ENCODE measurements at regions not wholly inside any gene's neighbourhood (a gene's known extent, or its start where the extent isn't known, plus 50 kb on each side); places are given as distances from the start of the nearest gene placed in this dataset.

DNA sequence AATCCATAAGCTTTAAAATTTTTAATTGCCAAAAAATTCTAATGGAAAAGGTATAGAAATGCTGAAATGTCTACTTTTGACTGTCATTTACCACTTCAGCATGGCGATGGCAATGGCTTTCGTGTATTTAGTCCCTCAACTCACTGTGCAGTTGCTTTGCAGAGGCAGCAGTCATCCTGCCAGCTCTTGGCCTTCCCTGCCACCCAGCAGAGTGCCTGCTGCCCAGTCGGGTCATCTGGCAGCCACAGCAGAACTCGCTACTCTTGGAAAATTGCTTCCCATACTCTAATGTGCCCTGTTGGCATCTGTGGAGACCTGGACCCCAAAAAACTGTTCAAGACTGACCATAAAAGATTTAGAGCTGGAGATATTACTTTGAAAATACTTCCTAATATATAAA lies 383.2 kb downstream of the UQCRFS1 start:
- no peaks in the 10 kb centered on the region for H3K4me1 ChIP-seq (ENCODE audit: insufficient read depth)
- no peak overlapping the region for H3K4me3 ChIP-seq
- intact Hi-C loops (cut with DNase I), result no loop called here
- DNase-seq, result no peak
- TF ChIP-seq EP300 (IDR thresholded peaks at IDR 0.05) (no peak), CTCF (IDR thresholded peaks at IDR 0.05) (no peak), POLR2A (IDR thresholded peaks at IDR 0.05) (no peak)
- WGBS, 3 donors, result 52 to 65% (median 57%) methylated on average over 4 of the region's 4 CpGs
- H3K9me3 ChIP-seq, result no peaks in the 10 kb centered on the region
- H3K27me3 ChIP-seq, result no peaks in the 10 kb centered on the region
- no peak overlapping the region for H3K27ac ChIP-seq
- H3K36me3 ChIP-seq, result no peaks in the 10 kb centered on the region

- Histone ChIP-seq H3K4me1 (ENCODE audit: insufficient read depth) (no peaks in the 10 kb centered on the region), H3K27me3 (no peaks in the 10 kb centered on the region), H3K9me3 (no peaks in the 10 kb centered on the region), H3K4me3 (no peak overlapping the region), H3K27ac (no peak overlapping the region), H3K36me3 (no peaks in the 10 kb centered on the region)
- intact Hi-C loops (cut with DNase I), result no loop called here
- TF ChIP-seq EP300 (IDR thresholded peaks at IDR 0.05) (no peak), POLR2A (IDR thresholded peaks at IDR 0.05) (no peak), CTCF (IDR thresholded peaks at IDR 0.05) (no peak)
- WGBS, 3 donors, result 49 to 71% (median 57%) methylated on average over 1 of the region's 1 CpG
- no peak for DNase-seq
Observed at GRCh38 chr19:28829359-28829758, 383.6 kb downstream of the UQCRFS1 start.

GRCh38 chr19:28828276-28828870 lies 384.6 kb downstream of the UQCRFS1 start:
- no peak for DNase-seq
- TF ChIP-seq CTCF (IDR thresholded peaks at IDR 0.05), result no peak
- no peak for TF ChIP-seq EP300 (IDR thresholded peaks at IDR 0.05)
- no peak for TF ChIP-seq POLR2A (IDR thresholded peaks at IDR 0.05)
- no peaks in the 10 kb centered on the region for H3K27me3 ChIP-seq
- H3K4me3 ChIP-seq, result no peak overlapping the region
- H3K27ac ChIP-seq, result no peak overlapping the region
- 63 to 75% (median 70%) methylated on average over 10 of the region's 10 CpGs for WGBS, 3 donors
- no peaks in the 10 kb centered on the region for H3K36me3 ChIP-seq
- H3K9me3 ChIP-seq, result no peaks in the 10 kb centered on the region
- H3K4me1 ChIP-seq (ENCODE audit: insufficient read depth), result no peaks in the 10 kb centered on the region
- intact Hi-C loops (cut with DNase I), result no loop called here

DNA sequence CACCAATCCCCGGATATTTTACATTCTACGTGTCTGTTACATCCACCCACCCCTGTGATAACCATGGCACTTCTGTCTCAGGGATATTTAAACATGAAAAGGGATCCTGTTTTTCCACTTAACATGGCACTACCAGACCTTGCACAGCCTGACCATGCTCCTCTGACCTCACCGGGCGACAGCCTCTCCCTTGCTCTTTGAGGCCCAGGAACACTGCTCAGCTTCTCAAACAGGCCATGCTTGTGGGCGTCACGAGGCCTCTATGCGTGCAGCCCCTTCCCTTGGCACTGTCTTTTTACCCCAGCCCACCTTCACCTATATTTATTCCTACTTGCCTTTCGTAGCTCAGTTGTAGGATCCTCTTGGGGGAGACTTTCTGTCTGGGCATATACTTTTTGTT lies 385.6 kb downstream of the UQCRFS1 start:
- no peaks in the 10 kb centered on the region for H3K4me1 ChIP-seq (ENCODE audit: insufficient read depth)
- WGBS, 3 donors, result 82 to 85% (median 85%) methylated on average over 8 of the region's 8 CpGs
- no peaks in the 10 kb centered on the region for H3K27me3 ChIP-seq
- DNase-seq, result no peak
- no peaks in the 10 kb centered on the region for H3K9me3 ChIP-seq
- no peaks in the 10 kb centered on the region for H3K36me3 ChIP-seq
- no peak overlapping the region for H3K27ac ChIP-seq
- TF ChIP-seq EP300 (IDR thresholded peaks at IDR 0.05), result no peak
- no peak for TF ChIP-seq CTCF (IDR thresholded peaks at IDR 0.05)
- no peak for TF ChIP-seq POLR2A (IDR thresholded peaks at IDR 0.05)
- no peak overlapping the region for H3K4me3 ChIP-seq
- intact Hi-C loops (cut with DNase I), result no loop called here
